Fibroblast of mammary gland (primary cell): ENCODE measurements at regions not wholly inside any gene's neighbourhood (a gene's known extent, or its start where the extent isn't known, plus 50 kb on each side); places are given as distances from the start of the nearest gene placed in this dataset.

Experiments
- DNase-seq: peaks from one replicate; pipeline ENCODE4 v3.0.0-alpha.2; 2010; ENCODE audit warnings: low read depth
- H3K4me3 ChIP-seq: 2 replicates; pipeline ENCODE4 v1.5.1; 2011; ENCODE audit warnings: low read depth, mild to moderate bottlenecking, low read length, moderate library complexity; ENCODE audit not compliant: control insufficient read depth
- TF ChIP-seq, protein P1 (sequence below): conservative IDR thresholded peaks from 2 replicates; pipeline ENCODE4 v1.5.1; 2011; ENCODE audit warnings: low read depth, low read length, inconsistent platforms; ENCODE audit not compliant: control insufficient read depth, insufficient read depth

DNA sequence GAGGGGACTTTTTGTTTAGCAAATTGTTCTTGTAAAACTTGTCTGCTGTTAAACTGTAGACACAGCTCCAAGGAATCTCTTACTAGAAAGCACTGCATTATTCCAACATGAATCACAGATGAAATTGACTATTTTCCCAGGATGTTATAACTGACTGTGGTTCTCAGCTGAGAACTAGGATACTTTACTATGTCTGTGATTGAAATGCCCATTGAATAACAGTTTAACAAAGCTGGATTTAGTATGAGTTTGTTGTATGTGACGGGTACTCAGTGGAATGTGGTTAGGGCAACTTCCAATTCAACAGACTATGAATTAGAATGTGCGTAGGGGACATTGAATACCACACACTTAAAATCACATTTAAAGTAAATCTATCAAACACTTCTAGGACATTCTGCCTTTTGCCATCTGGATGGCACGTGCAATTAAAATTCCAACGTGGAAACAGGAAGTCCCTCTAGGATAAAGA is 193.4 kb upstream of the PREP start:
- TF ChIP-seq, protein P1, sequence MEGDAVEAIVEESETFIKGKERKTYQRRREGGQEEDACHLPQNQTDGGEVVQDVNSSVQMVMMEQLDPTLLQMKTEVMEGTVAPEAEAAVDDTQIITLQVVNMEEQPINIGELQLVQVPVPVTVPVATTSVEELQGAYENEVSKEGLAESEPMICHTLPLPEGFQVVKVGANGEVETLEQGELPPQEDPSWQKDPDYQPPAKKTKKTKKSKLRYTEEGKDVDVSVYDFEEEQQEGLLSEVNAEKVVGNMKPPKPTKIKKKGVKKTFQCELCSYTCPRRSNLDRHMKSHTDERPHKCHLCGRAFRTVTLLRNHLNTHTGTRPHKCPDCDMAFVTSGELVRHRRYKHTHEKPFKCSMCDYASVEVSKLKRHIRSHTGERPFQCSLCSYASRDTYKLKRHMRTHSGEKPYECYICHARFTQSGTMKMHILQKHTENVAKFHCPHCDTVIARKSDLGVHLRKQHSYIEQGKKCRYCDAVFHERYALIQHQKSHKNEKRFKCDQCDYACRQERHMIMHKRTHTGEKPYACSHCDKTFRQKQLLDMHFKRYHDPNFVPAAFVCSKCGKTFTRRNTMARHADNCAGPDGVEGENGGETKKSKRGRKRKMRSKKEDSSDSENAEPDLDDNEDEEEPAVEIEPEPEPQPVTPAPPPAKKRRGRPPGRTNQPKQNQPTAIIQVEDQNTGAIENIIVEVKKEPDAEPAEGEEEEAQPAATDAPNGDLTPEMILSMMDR: no peak
- no peak overlapping the region for H3K4me3 ChIP-seq
- DNase-seq: peak; percentile 98

DNA sequence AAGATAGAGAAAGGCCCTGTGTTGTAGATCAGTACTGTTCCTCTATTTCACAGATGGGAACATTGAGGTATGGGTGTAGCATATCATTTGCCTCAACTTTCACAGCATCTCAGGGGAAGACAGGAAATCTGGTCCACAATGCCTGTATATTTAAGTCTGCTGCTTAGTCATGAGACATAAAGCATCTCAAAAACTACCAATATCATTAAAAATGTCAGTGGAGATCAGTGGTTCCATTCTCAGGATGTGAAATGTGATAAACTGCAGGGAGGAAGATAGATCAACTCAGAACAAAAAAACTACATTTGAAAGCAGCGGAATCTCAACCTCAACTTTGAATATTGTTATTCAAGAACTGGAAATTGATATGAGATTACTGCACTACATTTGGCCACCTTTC is 192.9 kb upstream of the PREP start:
- no peak overlapping the region for H3K4me3 ChIP-seq
- no peak for DNase-seq
- TF ChIP-seq, protein P1: no peak

DNA sequence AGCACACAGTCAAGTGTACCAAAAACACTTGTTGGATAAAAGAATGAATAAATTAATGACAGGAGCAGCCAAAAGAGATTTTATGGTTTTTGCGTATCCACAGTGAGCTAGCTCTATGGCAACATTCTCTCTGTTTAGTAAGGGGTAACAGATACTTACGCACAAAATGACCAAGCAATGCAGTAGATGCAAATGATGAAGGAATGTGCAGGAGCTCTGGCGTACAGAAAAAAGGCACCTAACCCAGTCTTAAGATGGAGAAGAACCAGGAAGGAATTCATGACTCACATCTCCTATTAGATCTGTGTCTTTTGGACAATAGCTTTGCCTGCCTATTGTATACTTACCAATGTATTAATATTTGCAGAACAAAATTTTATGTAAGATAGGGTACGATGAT is 191.9 kb upstream of the PREP start:
- TF ChIP-seq, protein P1: no peak
- peak; percentile 39 for DNase-seq
- H3K4me3 ChIP-seq: no peak overlapping the region

DNA sequence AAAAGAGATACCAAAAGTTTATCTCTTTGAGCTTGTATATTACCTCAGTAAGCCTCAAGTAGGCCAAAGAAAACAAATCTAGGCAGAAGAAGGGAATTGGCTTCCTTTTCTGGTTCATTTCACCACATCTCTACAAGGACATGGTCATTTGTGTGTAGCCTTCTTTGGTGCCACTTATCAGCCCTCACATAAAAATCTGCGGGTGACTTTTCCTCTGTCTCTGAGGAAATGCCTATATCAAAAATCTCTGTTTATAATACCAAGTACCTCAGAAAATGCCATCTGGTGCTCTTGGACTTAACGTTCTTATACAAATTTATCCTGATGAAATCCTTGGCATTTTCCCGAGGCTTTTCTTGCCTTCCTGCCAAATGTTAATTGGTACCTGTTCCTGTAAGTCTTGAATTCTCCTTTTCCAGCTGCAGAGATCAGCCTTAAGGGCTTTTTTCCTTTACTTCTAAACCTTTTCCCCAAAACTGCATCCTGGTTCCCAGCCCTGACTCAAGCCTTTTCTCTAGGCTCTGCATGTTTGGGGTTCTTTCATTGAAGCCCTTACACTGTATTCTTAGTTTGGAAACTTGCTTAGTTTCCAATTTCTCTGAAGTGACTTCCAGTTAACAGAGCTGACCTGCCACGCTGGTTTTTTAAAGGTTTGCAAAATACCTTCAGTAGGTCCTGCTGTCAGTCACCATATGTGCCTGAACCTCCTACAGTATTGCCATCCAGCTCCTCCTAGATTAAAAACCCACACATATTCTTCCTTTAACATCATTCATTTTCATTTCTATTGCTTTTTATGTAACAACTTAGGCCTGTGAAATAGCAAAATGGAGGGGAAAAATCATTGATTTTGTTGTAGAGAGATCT is 191.2 kb upstream of the PREP start:
- H3K4me3 ChIP-seq: no peak overlapping the region
- TF ChIP-seq, protein P1: no peak
- DNase-seq: peak; percentile 64

DNA sequence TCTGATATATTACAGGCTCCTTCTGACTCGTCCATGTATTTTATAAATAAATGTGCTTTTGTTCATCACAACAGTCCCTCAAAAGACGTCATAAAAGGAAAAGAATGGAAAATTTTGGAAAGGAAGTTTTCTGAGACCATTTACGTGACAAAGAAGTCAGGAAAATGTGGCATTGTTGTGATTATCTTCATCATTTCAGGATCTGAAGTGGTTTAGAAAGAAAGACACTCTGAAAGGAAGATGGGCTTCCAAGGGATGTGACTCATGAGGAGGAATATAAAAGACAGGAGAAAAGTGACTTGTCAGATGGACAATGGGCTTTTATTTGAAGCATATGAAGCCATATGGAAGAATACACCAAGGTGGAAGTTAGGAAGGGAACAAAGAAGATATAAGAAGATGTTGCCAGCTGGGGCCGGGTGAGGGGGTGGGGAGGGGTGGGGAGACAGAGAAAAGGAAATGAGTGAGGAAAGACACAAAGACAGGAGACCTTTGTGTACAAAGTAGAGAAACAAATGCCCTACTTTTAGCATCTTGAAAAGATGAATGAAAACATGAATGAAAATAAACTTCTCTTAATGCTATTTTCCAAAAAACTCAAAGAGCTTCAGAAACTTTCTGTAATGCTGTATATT is 190.3 kb upstream of the PREP start:
- no peak overlapping the region for H3K4me3 ChIP-seq
- DNase-seq: peak; percentile 65
- TF ChIP-seq, protein P1: no peak

DNA sequence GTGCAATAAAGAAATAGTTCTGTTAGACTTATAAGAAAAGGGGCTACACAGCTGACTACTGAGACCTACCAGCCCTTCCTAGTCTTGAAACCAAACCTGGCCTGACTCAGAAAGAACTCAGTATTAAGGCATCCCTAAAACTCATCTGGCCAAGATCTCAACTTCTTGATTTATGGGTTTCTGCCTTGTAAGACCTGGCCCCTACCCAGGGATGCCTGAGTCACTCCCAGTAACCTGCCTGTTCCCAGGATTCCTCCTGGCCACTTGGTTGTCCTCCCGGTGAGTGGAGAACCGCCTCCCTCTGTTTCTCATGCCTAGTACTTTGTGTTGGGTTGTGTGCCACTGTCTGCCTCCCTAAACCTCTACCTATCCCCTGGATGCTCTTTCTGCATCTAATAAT is 189.4 kb upstream of the PREP start:
- no peak overlapping the region for H3K4me3 ChIP-seq
- TF ChIP-seq, protein P1: no peak
- DNase-seq: peak; percentile 97

DNA sequence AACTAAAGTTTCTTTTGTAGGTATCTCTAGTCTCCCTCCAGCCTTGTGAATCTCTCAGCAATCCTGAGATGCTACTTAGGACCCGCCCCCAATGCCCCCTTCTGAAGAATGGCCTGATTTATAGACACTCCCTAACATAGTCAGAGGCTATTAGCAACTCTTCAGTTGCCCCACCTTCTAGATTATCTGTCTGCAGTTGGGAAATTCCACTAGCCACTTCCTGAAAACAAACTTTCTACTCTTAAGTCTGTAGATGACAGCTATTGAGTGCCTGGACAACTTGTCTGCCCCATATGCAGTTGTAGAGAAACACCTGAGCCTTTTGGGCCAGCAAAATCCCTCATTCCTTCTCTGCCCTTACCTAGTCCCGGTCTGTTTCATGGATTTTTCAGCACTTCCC is 188.2 kb upstream of the PREP start:
- DNase-seq: peak; percentile 57
- H3K4me3 ChIP-seq: no peak overlapping the region
- TF ChIP-seq, protein P1: no peak
